Activated B cell treated with CpG ODN at 0.5 μM for 24 hours (primary cell): ENCODE measurements at regions not wholly inside any gene's neighbourhood (a gene's known extent, or its start where the extent isn't known, plus 50 kb on each side); places are given as distances from the start of the nearest gene placed in this dataset.

Experiments used
- ATAC-seq: fragments of 200-7000 bp; cut with Tn5 transposase; one replicate; pipeline ENCODE4 v1.10.0; 2021; ENCODE audit warnings: low read depth, mild to moderate bottlenecking, moderate library complexity
- CTCF ChIA-PET: fragments of 350-600 bp; sonication (Branson Sonifier 250); formaldehyde crosslinking; loops from one replicate; lab custom pipeline; 2021; ENCODE audit warnings: antibody characterized with exemption; lab: Charles Lee
- POLR2A ChIA-PET: fragments of 350-600 bp; sonication (Branson Sonifier 250); formaldehyde crosslinking; loops from one replicate; lab custom pipeline; 2021; ENCODE audit warnings: antibody characterized with exemption; lab: Charles Lee
- DNase-seq: peaks from one replicate; pipeline ENCODE4 v3.0.0; 2022
- H3K27ac Mint-ChIP-seq: one replicate; pipeline ENCODE4 v1.8.0; 2020; ENCODE audit warnings: mixed read lengths
- H3K27me3 Mint-ChIP-seq: one replicate; pipeline ENCODE4 v1.8.0; 2021; ENCODE audit warnings: mixed read lengths
- H3K36me3 Mint-ChIP-seq: one replicate; pipeline ENCODE4 v1.8.0; 2021; ENCODE audit warnings: low read depth, mixed read lengths
- H3K4me1 Mint-ChIP-seq: one replicate; pipeline ENCODE4 v1.8.0; 2021; ENCODE audit warnings: mixed read lengths
- H3K4me3 Mint-ChIP-seq: one replicate; pipeline ENCODE4 v1.8.0; 2020; ENCODE audit warnings: mild to moderate bottlenecking, mixed read lengths
- H3K9me3 Mint-ChIP-seq: one replicate; pipeline ENCODE4 v1.8.0; 2020; ENCODE audit warnings: mixed read lengths
- CTCF ChIP-seq: fragments of 200-600 bp; IDR thresholded peaks from one replicate; pipeline ENCODE4 v1.8.0; 2022; ENCODE audit warnings: antibody characterized with exemption, mild to moderate bottlenecking
- intact Hi-C: fragments of 100-400 bp; cut with micrococcal nuclease; formaldehyde crosslinking; loops from one replicate; pipeline ENCODE4 v1.15.1; 2024

DNA sequence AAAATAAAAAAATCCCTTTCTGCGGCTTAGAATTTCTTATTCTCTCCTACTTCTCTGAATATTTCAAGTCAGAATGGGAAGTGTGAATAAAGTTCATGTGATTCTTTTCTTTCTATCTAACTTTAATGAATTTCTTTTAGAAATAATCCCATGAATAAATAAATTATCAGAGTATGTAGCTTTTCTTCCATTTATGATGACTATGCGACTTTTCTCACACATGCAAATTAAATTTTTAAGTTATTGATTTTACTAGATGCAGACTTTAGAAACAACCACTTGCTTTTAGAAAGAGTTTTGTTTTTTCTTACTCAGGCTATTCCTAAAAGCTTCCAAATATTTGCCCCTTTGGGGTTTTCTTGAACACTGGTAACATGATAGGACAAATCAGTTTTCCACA is 477.7 kb upstream of the AGTR1 start:
- ChIA-PET CTCF (no interaction called here), POLR2A (no interaction called here)
- Mint-ChIP-seq H3K4me1 (no peaks in the 10 kb centered on the region), H3K27me3 (no peaks in the 10 kb centered on the region), H3K9me3 (no peaks in the 10 kb centered on the region), H3K27ac (no peak overlapping the region), H3K36me3 (no peaks in the 10 kb centered on the region), H3K4me3 (no peak overlapping the region)
- intact Hi-C loops: no loop called here
- no peak for ATAC-seq
- DNase-seq: no peak
- TF ChIP-seq CTCF: no peak

GRCh38 chr3:148221303-148221702 is 476.4 kb upstream of the AGTR1 start:
- intact Hi-C loops: no loop called here
- H3K36me3 Mint-ChIP-seq: no peaks in the 10 kb centered on the region
- DNase-seq: no peak
- no peak overlapping the region for H3K4me3 Mint-ChIP-seq
- no peak overlapping the region for H3K27ac Mint-ChIP-seq
- CTCF ChIA-PET: no interaction called here
- no peak for ATAC-seq
- POLR2A ChIA-PET: no interaction called here
- H3K4me1 Mint-ChIP-seq: no peaks in the 10 kb centered on the region
- no peak for TF ChIP-seq CTCF
- no peaks in the 10 kb centered on the region for H3K9me3 Mint-ChIP-seq
- no peaks in the 10 kb centered on the region for H3K27me3 Mint-ChIP-seq

GRCh38 chr3:148223266-148223665 is 474.4 kb upstream of the AGTR1 start:
- ChIA-PET POLR2A (no interaction called here), CTCF (no interaction called here)
- DNase-seq (no peak), ATAC-seq (no peak)
- no peak overlapping the region for H3K27ac Mint-ChIP-seq
- intact Hi-C loops: no loop called here
- no peaks in the 10 kb centered on the region for H3K27me3 Mint-ChIP-seq
- H3K9me3 Mint-ChIP-seq: no peaks in the 10 kb centered on the region
- no peak overlapping the region for H3K4me3 Mint-ChIP-seq
- no peak for TF ChIP-seq CTCF
- H3K4me1 Mint-ChIP-seq: no peaks in the 10 kb centered on the region
- H3K36me3 Mint-ChIP-seq: no peaks in the 10 kb centered on the region

DNA sequence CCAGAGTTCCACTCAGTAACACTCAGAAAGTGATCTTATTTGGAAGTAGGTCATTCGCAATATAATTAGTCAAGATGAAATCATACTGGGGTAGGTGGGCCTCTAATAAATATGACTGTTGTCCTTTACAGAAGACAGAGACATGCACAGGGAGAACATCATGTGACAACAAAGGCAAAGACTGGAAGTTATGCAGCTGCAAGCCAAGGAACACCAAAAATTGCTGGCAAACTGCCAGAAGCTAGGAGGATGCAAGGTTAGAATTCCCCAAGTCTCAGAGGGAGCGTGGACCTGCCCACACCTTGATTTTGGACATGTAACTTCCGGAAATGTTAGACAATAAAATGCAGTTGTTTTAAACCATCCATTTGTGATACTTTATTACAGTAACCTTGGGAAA is 471.5 kb upstream of the AGTR1 start:
- no peak overlapping the region for H3K4me3 Mint-ChIP-seq
- no peak for TF ChIP-seq CTCF
- no peaks in the 10 kb centered on the region for H3K27me3 Mint-ChIP-seq
- no peak for ATAC-seq
- H3K9me3 Mint-ChIP-seq: peaks cover 2% of the 10 kb centered on the region
- CTCF ChIA-PET: no interaction called here
- no peaks in the 10 kb centered on the region for H3K36me3 Mint-ChIP-seq
- H3K4me1 Mint-ChIP-seq: no peaks in the 10 kb centered on the region
- no peak for DNase-seq
- no peak overlapping the region for H3K27ac Mint-ChIP-seq
- POLR2A ChIA-PET: no interaction called here
- intact Hi-C loops: no loop called here

DNA sequence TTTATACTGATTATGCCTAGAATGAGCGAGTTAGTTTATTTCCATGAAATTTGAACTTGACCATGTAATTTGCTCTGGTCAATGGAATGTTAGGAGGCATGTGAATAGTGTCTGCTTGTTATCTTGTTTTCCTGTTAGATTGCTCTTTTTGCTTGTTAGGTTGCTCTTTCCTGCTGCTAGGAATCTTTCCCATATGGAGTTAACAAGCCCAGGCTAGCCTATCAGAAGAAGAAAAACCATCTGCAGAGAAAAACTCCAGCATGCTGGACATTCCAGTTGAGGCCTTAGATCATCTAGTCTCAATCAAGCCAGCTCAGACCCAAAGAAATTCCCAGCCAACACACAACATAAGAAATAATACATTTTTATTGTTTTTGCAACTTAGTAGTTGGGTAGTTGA is 470.2 kb upstream of the AGTR1 start:
- peaks cover 2% of the 10 kb centered on the region for H3K9me3 Mint-ChIP-seq
- CTCF ChIA-PET: no interaction called here

More for the DNA sequence above, 470.2 kb upstream of the AGTR1 start:
- Mint-ChIP-seq H3K27me3 (no peaks in the 10 kb centered on the region), H3K4me1 (no peaks in the 10 kb centered on the region), H3K27ac (no peak overlapping the region), H3K36me3 (no peaks in the 10 kb centered on the region), H3K4me3 (no peak overlapping the region)
- DNase-seq (no peak), ATAC-seq (no peak)
- intact Hi-C loops: no loop called here
- no peak for TF ChIP-seq CTCF
- POLR2A ChIA-PET: no interaction called here
